WI38 (cell line): ENCODE measurements at regions not wholly inside any gene's neighbourhood (a gene's known extent, or its start where the extent isn't known, plus 50 kb on each side); places are given as distances from the start of the nearest gene placed in this dataset.
"Not testable (repeated sequence)": the region's sequence is repeated elsewhere in the genome, so short reads cannot be mapped to it uniquely, and the experiment has no call there.

Experiments
- H3K4me3 ChIP-seq: 2 replicates; pipeline ENCODE4 v1.5.1; 2011; ENCODE audit warnings: low read depth, mild to moderate bottlenecking, control low read depth, low read length
- TF ChIP-seq, protein P1 (sequence below): IDR thresholded peaks from 2 replicates; pipeline ENCODE4 v1.5.1; 2012; ENCODE audit warnings: low read depth, mild to moderate bottlenecking, control low read depth, low read length

GRCh38 chr4:163732473-163732872 lies 238.0 kb downstream of the TMA16 start:
- no peak overlapping the region for H3K4me3 ChIP-seq
- TF ChIP-seq, protein P1, sequence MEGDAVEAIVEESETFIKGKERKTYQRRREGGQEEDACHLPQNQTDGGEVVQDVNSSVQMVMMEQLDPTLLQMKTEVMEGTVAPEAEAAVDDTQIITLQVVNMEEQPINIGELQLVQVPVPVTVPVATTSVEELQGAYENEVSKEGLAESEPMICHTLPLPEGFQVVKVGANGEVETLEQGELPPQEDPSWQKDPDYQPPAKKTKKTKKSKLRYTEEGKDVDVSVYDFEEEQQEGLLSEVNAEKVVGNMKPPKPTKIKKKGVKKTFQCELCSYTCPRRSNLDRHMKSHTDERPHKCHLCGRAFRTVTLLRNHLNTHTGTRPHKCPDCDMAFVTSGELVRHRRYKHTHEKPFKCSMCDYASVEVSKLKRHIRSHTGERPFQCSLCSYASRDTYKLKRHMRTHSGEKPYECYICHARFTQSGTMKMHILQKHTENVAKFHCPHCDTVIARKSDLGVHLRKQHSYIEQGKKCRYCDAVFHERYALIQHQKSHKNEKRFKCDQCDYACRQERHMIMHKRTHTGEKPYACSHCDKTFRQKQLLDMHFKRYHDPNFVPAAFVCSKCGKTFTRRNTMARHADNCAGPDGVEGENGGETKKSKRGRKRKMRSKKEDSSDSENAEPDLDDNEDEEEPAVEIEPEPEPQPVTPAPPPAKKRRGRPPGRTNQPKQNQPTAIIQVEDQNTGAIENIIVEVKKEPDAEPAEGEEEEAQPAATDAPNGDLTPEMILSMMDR = no peak

- TF ChIP-seq, protein P1 = no peak
- H3K4me3 ChIP-seq = no peak overlapping the region
Measured at GRCh38 chr4:163736876-163737275, 242.4 kb downstream of the TMA16 start.

DNA sequence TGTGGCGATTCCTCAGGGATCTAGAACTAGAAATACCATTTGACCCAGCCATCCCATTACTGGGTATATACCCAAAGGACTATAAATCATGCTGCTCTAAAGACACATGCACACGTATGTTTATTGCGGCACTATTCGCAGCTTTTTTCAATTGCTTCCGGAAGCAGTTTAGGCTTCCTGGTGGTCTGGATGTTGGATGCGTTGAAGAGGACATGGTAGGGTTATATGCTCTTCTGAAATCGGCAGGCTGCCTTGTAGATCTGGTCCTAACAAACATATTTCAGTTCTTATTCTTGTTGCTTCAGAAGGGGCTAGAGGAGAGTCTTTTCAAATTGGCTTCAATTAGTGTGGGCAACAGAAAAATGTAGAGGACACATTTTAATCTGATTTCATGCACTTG lies 243.4 kb downstream of the TMA16 start:
- not testable (repeated sequence) for H3K4me3 ChIP-seq

- no peak overlapping the region for H3K4me3 ChIP-seq
- TF ChIP-seq, protein P1 = no peak
Measured at GRCh38 chr4:163738521-163738920, 244.0 kb downstream of the TMA16 start.

GRCh38 chr4:163744861-163745260 lies 250.4 kb downstream of the TMA16 start:
- TF ChIP-seq, protein P1 = no peak
- H3K4me3 ChIP-seq = no peak overlapping the region

DNA sequence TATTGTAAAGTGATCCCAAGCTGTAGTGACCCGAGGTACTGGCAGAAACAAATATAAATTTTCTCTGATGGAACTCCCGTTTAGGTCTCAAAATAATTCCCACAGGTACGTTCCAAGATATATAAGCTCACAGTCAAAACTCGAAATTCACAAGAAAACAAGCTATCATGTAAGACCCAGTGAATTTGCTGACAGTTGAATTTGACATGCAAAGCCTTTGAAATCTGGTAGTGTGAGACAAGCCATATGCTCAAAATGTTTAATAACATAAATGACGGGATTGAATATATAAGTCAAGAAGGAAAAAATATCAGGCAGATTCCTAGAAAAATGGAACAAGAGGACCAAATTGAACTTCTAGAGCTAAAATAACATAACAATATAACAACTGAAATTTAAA lies 252.8 kb downstream of the TMA16 start:
- TF ChIP-seq, protein P1 = no peak
- no peak overlapping the region for H3K4me3 ChIP-seq

DNA sequence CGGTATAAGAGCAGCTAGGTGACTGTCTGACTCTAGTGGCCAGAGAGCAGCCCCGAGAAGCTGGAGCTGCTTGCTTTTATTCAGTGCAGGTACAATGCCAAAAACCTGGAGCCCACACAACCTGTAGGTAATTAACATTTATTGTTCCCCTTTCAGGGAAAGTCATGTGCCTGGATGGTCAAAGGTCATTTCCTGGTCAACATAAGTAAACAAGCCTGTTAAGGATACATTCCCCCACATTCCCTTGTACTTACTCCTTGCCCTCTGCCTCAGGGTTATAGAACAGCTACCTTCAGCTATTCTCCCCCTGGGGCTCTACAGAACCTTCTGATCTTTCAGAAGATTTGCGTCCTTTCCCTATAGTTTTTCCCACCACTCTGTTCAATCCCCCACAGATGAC lies 253.4 kb downstream of the TMA16 start:
- H3K4me3 ChIP-seq = no peak overlapping the region
- TF ChIP-seq, protein P1 = no peak

DNA sequence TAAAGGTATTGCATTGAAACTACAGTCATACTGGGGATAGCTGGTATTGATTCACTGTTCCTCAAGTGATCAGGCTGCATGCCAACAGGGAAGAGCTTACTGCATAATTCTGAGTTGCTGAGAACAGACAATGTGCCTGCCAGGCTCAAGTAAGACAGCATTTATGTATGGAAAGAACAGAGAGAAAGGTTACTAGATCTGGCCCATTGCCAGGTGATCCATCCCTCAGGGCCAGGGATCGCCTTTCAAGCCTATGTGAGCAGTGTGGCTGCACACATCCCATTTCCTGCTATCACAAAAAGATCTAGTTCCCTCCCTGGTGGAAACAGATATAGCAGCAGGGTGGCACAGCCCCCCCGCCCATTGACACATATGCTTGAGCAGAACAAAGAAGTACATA lies 254.0 kb downstream of the TMA16 start:
- H3K4me3 ChIP-seq = no peak overlapping the region
- TF ChIP-seq, protein P1 = no peak
